ENCODE measurements at regions not wholly inside any gene's neighbourhood (a gene's known extent, or its start where the extent isn't known, plus 50 kb on each side); places are given as distances from the start of the nearest gene placed in this dataset.

DNA sequence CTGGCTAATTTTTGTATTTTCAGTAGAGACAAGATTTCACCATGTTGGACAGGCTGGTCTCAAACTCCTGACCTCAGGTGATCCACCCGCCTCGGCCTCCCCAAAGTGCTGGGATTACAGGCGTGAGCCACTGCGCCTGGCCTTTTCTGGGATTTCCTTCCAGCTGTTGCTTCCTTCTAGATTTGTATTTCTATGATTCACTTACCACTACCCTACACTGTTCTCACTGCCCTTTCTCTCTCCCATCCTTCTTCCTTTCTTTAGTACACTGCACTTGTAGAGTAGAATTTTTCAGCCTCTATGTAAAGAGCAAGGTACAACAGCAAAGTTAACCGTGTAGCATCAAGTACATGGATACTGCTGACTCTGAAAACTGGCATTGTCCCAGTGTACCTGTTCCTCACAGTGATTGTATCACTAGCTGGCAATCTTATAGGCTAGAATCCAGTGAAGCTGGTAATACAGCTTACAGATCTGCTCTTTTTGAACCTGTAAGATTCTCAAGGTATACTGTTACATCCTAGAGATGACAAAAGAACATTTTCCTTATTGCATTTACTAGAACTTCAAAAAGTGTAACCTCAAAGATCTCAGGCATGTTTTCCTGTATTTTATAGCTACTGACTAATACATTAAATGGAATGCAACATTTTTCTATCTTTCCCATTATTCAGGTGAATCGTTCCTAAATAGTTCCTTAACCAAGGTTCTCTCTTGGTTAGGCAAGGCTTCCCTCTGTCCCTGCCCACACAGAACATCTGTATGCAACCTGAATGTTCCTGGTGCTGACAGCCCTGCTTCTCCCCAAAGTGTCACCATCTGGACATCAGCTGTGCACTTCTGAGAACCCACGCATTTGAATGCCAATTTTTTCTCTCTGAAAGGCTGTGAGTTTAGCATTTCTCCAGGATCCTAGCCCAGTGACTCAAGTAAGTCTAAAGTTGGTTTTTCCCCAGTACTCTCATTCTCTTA is 74.1 kb upstream of the RAP2B start:
- TF ChIP-seq SIN3A (IDR thresholded peaks at IDR 0.05; ENCODE audit: low read depth, low read length) (no peak), POLR2A (IDR thresholded peaks at IDR 0.05; ENCODE audit: low read depth, low read length) (no peak), YY1 (IDR thresholded peaks at IDR 0.05; ENCODE audit: low read depth, low read length) (no peak), MTA3 (IDR thresholded peaks at IDR 0.05; ENCODE audit: borderline replicate concordance, low read length) (no peak), TCF3 (IDR thresholded peaks at IDR 0.05; ENCODE audit: borderline replicate concordance, insufficient read depth, low read depth, low read length) (no peak), EZH2 (IDR thresholded peaks at IDR 0.05; ENCODE audit: borderline replicate concordance, control insufficient read depth, low read depth, low read length) (no peak), CHD1 (IDR thresholded peaks at IDR 0.05; ENCODE audit: low read depth, low read length) (no peak), TAF1 (IDR thresholded peaks at IDR 0.05; ENCODE audit: borderline replicate concordance, low read depth, low read length) (no peak)
- TF ChIP-seq, protein P1, sequence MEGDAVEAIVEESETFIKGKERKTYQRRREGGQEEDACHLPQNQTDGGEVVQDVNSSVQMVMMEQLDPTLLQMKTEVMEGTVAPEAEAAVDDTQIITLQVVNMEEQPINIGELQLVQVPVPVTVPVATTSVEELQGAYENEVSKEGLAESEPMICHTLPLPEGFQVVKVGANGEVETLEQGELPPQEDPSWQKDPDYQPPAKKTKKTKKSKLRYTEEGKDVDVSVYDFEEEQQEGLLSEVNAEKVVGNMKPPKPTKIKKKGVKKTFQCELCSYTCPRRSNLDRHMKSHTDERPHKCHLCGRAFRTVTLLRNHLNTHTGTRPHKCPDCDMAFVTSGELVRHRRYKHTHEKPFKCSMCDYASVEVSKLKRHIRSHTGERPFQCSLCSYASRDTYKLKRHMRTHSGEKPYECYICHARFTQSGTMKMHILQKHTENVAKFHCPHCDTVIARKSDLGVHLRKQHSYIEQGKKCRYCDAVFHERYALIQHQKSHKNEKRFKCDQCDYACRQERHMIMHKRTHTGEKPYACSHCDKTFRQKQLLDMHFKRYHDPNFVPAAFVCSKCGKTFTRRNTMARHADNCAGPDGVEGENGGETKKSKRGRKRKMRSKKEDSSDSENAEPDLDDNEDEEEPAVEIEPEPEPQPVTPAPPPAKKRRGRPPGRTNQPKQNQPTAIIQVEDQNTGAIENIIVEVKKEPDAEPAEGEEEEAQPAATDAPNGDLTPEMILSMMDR (IDR thresholded peaks at IDR 0.05 in 2 of 3, conservative IDR thresholded peaks at IDR 0.05 in 1 of 3; ENCODE audit: control insufficient read depth in 2 of 3, extremely low read depth in 1 of 3, insufficient read depth in 1 of 3, low read depth in 3 of 3, low read length in 3 of 3), result no peak
- TF ChIP-seq, protein P2, sequence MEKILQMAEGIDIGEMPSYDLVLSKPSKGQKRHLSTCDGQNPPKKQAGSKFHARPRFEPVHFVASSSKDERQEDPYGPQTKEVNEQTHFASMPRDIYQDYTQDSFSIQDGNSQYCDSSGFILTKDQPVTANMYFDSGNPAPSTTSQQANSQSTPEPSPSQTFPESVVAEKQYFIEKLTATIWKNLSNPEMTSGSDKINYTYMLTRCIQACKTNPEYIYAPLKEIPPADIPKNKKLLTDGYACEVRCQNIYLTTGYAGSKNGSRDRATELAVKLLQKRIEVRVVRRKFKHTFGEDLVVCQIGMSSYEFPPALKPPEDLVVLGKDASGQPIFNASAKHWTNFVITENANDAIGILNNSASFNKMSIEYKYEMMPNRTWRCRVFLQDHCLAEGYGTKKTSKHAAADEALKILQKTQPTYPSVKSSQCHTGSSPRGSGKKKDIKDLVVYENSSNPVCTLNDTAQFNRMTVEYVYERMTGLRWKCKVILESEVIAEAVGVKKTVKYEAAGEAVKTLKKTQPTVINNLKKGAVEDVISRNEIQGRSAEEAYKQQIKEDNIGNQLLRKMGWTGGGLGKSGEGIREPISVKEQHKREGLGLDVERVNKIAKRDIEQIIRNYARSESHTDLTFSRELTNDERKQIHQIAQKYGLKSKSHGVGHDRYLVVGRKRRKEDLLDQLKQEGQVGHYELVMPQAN (conservative IDR thresholded peaks at IDR 0.05), result no peak

Measured in GM12878 (cell line).